Heart left ventricle (tissue), 16 donors: ENCODE measurements at regions not wholly inside any gene's neighbourhood (a gene's known extent, or its start where the extent isn't known, plus 50 kb on each side); places are given as distances from the start of the nearest gene placed in this dataset.

Source experiments
- ATAC-seq, 4 donors: fragments of 200-7000 bp; cut with Tn5 transposase; one replicate each; pipeline ENCODE4 v1.9.1; 2020 to 2022; ENCODE audit warnings: moderate library complexity in 4 of 4, mild to moderate bottlenecking in 3 of 4, moderate number of reproducible peaks in 1 of 4
- DNase-seq, 5 donors: peaks; one replicate each; pipeline ENCODE4 v3.0.0-alpha.2; 2020
- H3K27ac ChIP-seq, 12 donors: fragments of 200-600 bp; sonication (generic) in 4 of 12; one replicate each; pipeline versions ENCODE4 v1.5.0 to v1.8.0; 2016 to 2022; ENCODE audit warnings: mild to moderate bottlenecking in 2 of 12
- H3K27me3 ChIP-seq, 9 donors: fragments of 200-600 bp; sonication (generic) in 2 of 9; one replicate each; pipeline versions ENCODE4 v1.5.1 to v1.8.0; 2016 to 2022; ENCODE audit warnings: mild to moderate bottlenecking in 3 of 9
- H3K36me3 ChIP-seq, 9 donors: fragments of 200-600 bp; sonication (generic) in 2 of 9; one replicate each; pipeline versions ENCODE4 v1.5.0 to v1.8.0; 2018 to 2022; ENCODE audit warnings: mild to moderate bottlenecking in 2 of 9
- H3K4me1 ChIP-seq, 12 donors: fragments of 200-600 bp; sonication (generic) in 4 of 12; one replicate each; pipeline versions ENCODE4 v1.5.0 to v1.8.0; 2016 to 2022; ENCODE audit warnings: mild to moderate bottlenecking in 3 of 12
- H3K4me3 ChIP-seq, 12 donors: fragments of 200-600 bp; sonication (generic) in 4 of 12; one replicate each; pipeline versions ENCODE4 v1.5.0 to v1.8.0; 2017 to 2022; ENCODE audit warnings: mild to moderate bottlenecking in 9 of 12, moderate library complexity in 4 of 12
- H3K9me3 ChIP-seq, 12 donors: fragments of 200-600 bp; sonication (generic) in 4 of 12; one replicate each; pipeline versions ENCODE4 v1.5.0 to v1.8.0; 2016 to 2022; ENCODE audit warnings: mild to moderate bottlenecking in 1 of 12
- CTCF ChIP-seq, 12 donors: fragments of 200-600 bp; sonication (generic) in 4 of 12; IDR thresholded peaks; one replicate each; pipeline versions ENCODE4 v1.5.0 to v1.8.0; 2018 to 2022; ENCODE audit warnings: antibody characterized with exemption in 12 of 12, mild to moderate bottlenecking in 5 of 12
- POLR2A ChIP-seq, 2 donors: fragments of 450-650 bp; IDR thresholded peaks; one replicate each; pipeline ENCODE4 v1.6.1; 2017; ENCODE audit warnings: antibody characterized with exemption in 2 of 2, mild to moderate bottlenecking in 2 of 2, moderate library complexity in 2 of 2
- WGBS, 4 donors: extraction: QIAGEN DNeasy Blood & Tissue Kit in 2 of 4; methylation state at CpG; one replicate each; pipeline versions ENCODE4 v1.1.5 to v1.1.7; 2013 to 2018; 5-methylcytosine and 5-hydroxymethylcytosine counted together
- intact Hi-C, 10 donors: fragments of 100-400 bp; cut with DNase I; formaldehyde crosslinking; loops; one replicate each; pipeline versions ENCODE4 v1.11.1 to v1.14.2; 2022
- donor health status: ischemic (EF 13 %, LVEDD 7.1; RV severe dilation, severe dysfunction).
- donor health status: healthy with polysubstance abuse.
- donor health status: DM: no; HTN: yes; CAD: no.
- donor health status: DM: no; HTN: no; CAD: no.
- donor health status: ischemic (EF 25% LVEDD 6.9; RV normal size, moderate dysfunction).
- donor health status: ischemic (EF 25% LVEDD 5.7; RV mildly dilated, moderate dysfunction).
- donor health status: healthy.
- donor health status: DM: yes; HTN: yes; CAD: no.
- donor health status: ischemic (EF 35%, LVEDD 5.7; RV mildly dilated, moderate dysfunction).
- donor health status: nonischemic (EF 11% LVEDD 7.7; RV severe dilation, severe dysfunction).
- donor health status: DM: yes; HTN: yes; CAD: no.
- donor health status: PGD.
- donor health status: ischemic (EF 29% LVEDD 5.4; RV normal size, mild dysfunction).
- donor health status: nonischemic (EF 23%, LVEDD 6.1; RV moderate dilation, normal function).

- Histone ChIP-seq H3K9me3 (no peaks in the 10 kb centered on the region), H3K4me1 (no peaks in the 10 kb centered on the region), H3K36me3 (no peaks in the 10 kb centered on the region), H3K27ac (no peak overlapping the region), H3K27me3 (no peaks in the 10 kb centered on the region), H3K4me3 (no peak overlapping the region)
- 91 to 96% (median 95%) methylated on average over 2 of the region's 2 CpGs for WGBS, 4 donors
- DNase-seq (no peak), ATAC-seq (no peak)
- intact Hi-C loops = loop anchor here in 1 of 10 donors (10.0 kb wide), 1 partner anchor 62 kb away; no protein-coding TSS in a partner anchor
- TF ChIP-seq POLR2A (IDR thresholded peaks at IDR 0.05) (no peak), CTCF (IDR thresholded peaks at IDR 0.05) (no peak)
Measured at GRCh38 chr15:96072821-96073220, 257.7 kb upstream of the NR2F2 start.

GRCh38 chr15:96073908-96074307 is 256.6 kb upstream of the NR2F2 start:
- DNase-seq (no peak), ATAC-seq (no peak)
- no peaks in the 10 kb centered on the region for H3K4me1 ChIP-seq
- WGBS, 4 donors = 92 to 94% (median 93%) methylated on average over 4 of the region's 4 CpGs
- H3K9me3 ChIP-seq = no peaks in the 10 kb centered on the region
- H3K27me3 ChIP-seq = no peaks in the 10 kb centered on the region
- H3K4me3 ChIP-seq = no peak overlapping the region
- no peaks in the 10 kb centered on the region for H3K36me3 ChIP-seq
- intact Hi-C loops = loop anchor here in 1 of 10 donors (10.0 kb wide), 1 partner anchor 61 kb away; no protein-coding TSS in a partner anchor
- no peak overlapping the region for H3K27ac ChIP-seq
- TF ChIP-seq CTCF (IDR thresholded peaks at IDR 0.05) (no peak), POLR2A (IDR thresholded peaks at IDR 0.05) (no peak)

DNA sequence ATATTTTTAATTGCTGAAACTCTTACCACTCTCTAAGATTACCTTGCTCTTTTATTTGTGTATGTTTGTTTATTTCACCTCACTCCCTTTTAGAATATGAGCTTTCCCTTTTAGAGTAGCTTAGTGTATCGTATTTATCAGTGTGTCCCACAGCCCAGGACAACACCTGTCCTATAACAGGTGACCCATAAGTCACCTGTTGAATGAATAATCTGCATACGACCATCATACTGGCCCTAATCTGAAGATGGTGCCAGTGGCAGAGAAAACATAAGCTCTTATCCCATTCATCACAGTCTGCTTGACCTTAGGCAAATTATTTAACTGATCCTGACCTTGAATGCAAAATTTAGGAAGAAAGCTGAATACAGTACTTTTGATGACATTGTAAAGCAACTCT is 254.6 kb upstream of the NR2F2 start:
- Histone ChIP-seq H3K4me3 (no peak overlapping the region), H3K27ac (no peak overlapping the region), H3K27me3 (no peaks in the 10 kb centered on the region), H3K9me3 (no peaks in the 10 kb centered on the region), H3K4me1 (no peaks in the 10 kb centered on the region), H3K36me3 (no peaks in the 10 kb centered on the region)
- ATAC-seq = no peak
- intact Hi-C loops = loop anchor here in 1 of 10 donors (10.0 kb wide), 1 partner anchor 59 kb away; no protein-coding TSS in a partner anchor
- no peak for DNase-seq
- 85 to 94% (median 89%) methylated on average over 2 of the region's 2 CpGs for WGBS, 4 donors
- no peak for TF ChIP-seq POLR2A (IDR thresholded peaks at IDR 0.05)
- TF ChIP-seq CTCF (IDR thresholded peaks at IDR 0.05) = no peak

DNA sequence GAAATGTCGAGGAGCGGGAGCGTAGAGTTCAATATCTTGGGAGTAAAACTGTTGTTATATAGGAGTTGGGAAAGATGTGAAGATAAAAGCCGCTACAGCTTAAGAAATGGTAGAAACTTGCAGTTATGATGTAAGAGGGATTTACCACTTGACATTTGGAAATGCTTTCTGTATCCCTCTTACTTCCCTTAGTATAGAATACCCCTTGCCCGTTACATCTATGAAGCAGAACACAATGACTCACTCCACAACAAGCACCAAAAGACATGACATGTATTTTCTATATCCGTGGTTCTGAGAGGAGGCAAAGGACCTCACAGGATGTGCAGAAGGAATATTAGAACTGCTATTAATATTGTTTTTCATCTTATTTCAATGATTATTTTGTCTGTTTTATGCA is 254.2 kb upstream of the NR2F2 start:
- 93 to 96% (median 95%) methylated on average over 6 of the region's 6 CpGs for WGBS, 4 donors
- Histone ChIP-seq H3K27me3 (no peaks in the 10 kb centered on the region), H3K36me3 (no peaks in the 10 kb centered on the region), H3K4me1 (no peaks in the 10 kb centered on the region), H3K27ac (no peak overlapping the region), H3K9me3 (no peaks in the 10 kb centered on the region), H3K4me3 (no peak overlapping the region)
- DNase-seq = no peak
- TF ChIP-seq CTCF (IDR thresholded peaks at IDR 0.05) (no peak), POLR2A (IDR thresholded peaks at IDR 0.05) (no peak)
- intact Hi-C loops = loop anchor here in 1 of 10 donors (10.0 kb wide), 1 partner anchor 58 kb away; no protein-coding TSS in a partner anchor
- no peak for ATAC-seq
